ENCODE measurements at regions not wholly inside any gene's neighbourhood (a gene's known extent, or its start where the extent isn't known, plus 50 kb on each side); places are given as distances from the start of the nearest gene placed in this dataset.

GRCh38 chr20:19112828-19113227, 99.6 kb upstream of the SLC24A3 start:
- TF ChIP-seq EZH2 (IDR thresholded peaks at IDR 0.05) (no peak), POLR2AphosphoS5 (IDR thresholded peaks at IDR 0.05; ENCODE audit: borderline replicate concordance, low read depth, low read length) (no peak), FOXP2 (optimal IDR thresholded peaks at IDR 0.05; ENCODE audit: control extremely low read depth, extremely low read length, insufficient read depth) (no peak)
